ENCODE measurements at regions not wholly inside any gene's neighbourhood (a gene's known extent, or its start where the extent isn't known, plus 50 kb on each side); places are given as distances from the start of the nearest gene placed in this dataset.

GRCh38 chr10:6950133-6950532, 370.1 kb upstream of the PRKCQ start:
- Histone ChIP-seq H3K14ac (ENCODE audit: insufficient read depth, low read length) (no peak overlapping the region), H3K79me2 (ENCODE audit: insufficient read depth, low read length) (no peaks in the 10 kb centered on the region), H4K5ac (ENCODE audit: insufficient read length, low read depth, low read length) (no peak overlapping the region), H4K8ac (replicated peaks; ENCODE audit: insufficient read length, low read depth, low read length) (no peak overlapping the region), H2BK5ac (ENCODE audit: insufficient read length, low read length) (no peak overlapping the region), H3K4me1 (ENCODE audit: insufficient read depth, low read length) (no peaks in the 10 kb centered on the region), H2BK12ac (ENCODE audit: insufficient read length, low read depth, low read length) (no peak overlapping the region), H2BK120ac (ENCODE audit: low read depth, low read length, poor library complexity, severe bottlenecking) (no peak overlapping the region), H3K4me2 (ENCODE audit: insufficient read depth, insufficient read length, low read length) (no peak overlapping the region), H3K9ac (ENCODE audit: extremely low read depth, insufficient read length, low read length) (no peak overlapping the region), H3T11ph (ENCODE audit: low read length) (no peak overlapping the region), H3K18ac (ENCODE audit: insufficient read length, low read depth, low read length) (no peak overlapping the region), H4K20me1 (ENCODE audit: control insufficient read depth, insufficient read depth, insufficient read length) (no peaks in the 10 kb centered on the region), H3K9me3 (ENCODE audit: control insufficient read depth, low read depth, low read length) (no peaks in the 10 kb centered on the region), H3K56ac (ENCODE audit: insufficient read length, low read depth, low read length) (no peak overlapping the region), H2AFZ (ENCODE audit: low read length) (no peak overlapping the region), H3K27me3 (ENCODE audit: insufficient read depth, low read length) (no peaks in the 10 kb centered on the region), H3K23ac (ENCODE audit: insufficient read length, low read depth, low read length) (no peak overlapping the region), H2AK5ac (ENCODE audit: insufficient read length, low read length) (no peak overlapping the region), H3K23me2 (ENCODE audit: insufficient read length, low read depth, low read length, poor library complexity, severe bottlenecking) (no peaks in the 10 kb centered on the region), H2BK15ac (ENCODE audit: low read depth, low read length) (no peak overlapping the region), H4K91ac (ENCODE audit: insufficient read length, low read depth, low read length) (no peak overlapping the region), H3K79me1 (ENCODE audit: insufficient read depth, low read depth, low read length, poor library complexity, severe bottlenecking) (no peaks in the 10 kb centered on the region), H3K27ac (ENCODE audit: insufficient read length, low read depth, low read length) (no peak overlapping the region), H3K4ac (ENCODE audit: low read depth, low read length) (no peak overlapping the region), H2BK20ac (ENCODE audit: low read depth, low read length, poor library complexity, severe bottlenecking) (no peak overlapping the region)
- no peak for DNase-seq
- peaks cover 0 to 7% of the 10 kb centered on the region in 2 experiments; a peak in 3 of 4 replicates for H3K4me1 Mint-ChIP-seq
- no peaks in the 10 kb centered on the region for H3K36me3 Mint-ChIP-seq (ENCODE audit: insufficient read depth in 1 of 3, low read depth in 3 of 3)
- H3K4me3 Mint-ChIP-seq: no peak overlapping the region
- no CpG with 5 or more reads among the region's 2 CpGs for WGBS (ENCODE audit: extremely low coverage, insufficient read length, low lambda C conversion rate)
- H3K27ac Mint-ChIP-seq: no peak overlapping the region
- peaks cover 0 to 10% of the 10 kb centered on the region in 2 experiments; a peak in 3 of 5 replicates for H3K9me3 Mint-ChIP-seq
- TF ChIP-seq CTCF (conservative IDR thresholded peaks at IDR 0.05): no peak
- H3K27me3 Mint-ChIP-seq (ENCODE audit: low read depth): no peaks in the 10 kb centered on the region

Data from H9 (cell line).